SK-N-SH treated with all-trans-retinoic acid at 6 μM for 48 hours (cell line): ENCODE measurements at regions not wholly inside any gene's neighbourhood (a gene's known extent, or its start where the extent isn't known, plus 50 kb on each side); places are given as distances from the start of the nearest gene placed in this dataset.

Experiments used
- ATAC-seq: fragments of 200-7000 bp; cut with Tn5 transposase; 3 replicates; pipeline ENCODE4 v1.9.1; 2020; ENCODE audit warnings: mild to moderate bottlenecking, moderate library complexity
- ARNTL ChIP-seq: fragments of 450-650 bp; formaldehyde crosslinking; IDR thresholded peaks from 2 replicates; pipeline ENCODE4 v1.5.0; 2020; ENCODE audit warnings: low read depth, mild to moderate bottlenecking, moderate library complexity, borderline replicate concordance
- BACH2 ChIP-seq: fragments of 250-450 bp; sonication (Bioruptor Pico); IDR thresholded peaks from 2 replicates; pipeline ENCODE4 v1.9.0; 2021; ENCODE audit warnings: mild to moderate bottlenecking, borderline replicate concordance
- CSDC2 ChIP-seq: fragments of 250-450 bp; sonication (Bioruptor Pico); IDR thresholded peaks from 2 replicates; pipeline ENCODE4 v1.5.0; 2020; ENCODE audit warnings: mild to moderate bottlenecking, moderate library complexity
- ISL1 ChIP-seq: fragments of 250-450 bp; sonication (Bioruptor Pico); IDR thresholded peaks from 2 replicates; pipeline ENCODE4 v2.1.2; 2022; ENCODE audit warnings: mild to moderate bottlenecking, moderate library complexity
- PATZ1 ChIP-seq: fragments of 250-450 bp; sonication (Bioruptor Pico); IDR thresholded peaks from 2 replicates; pipeline ENCODE4 v1.8.0; 2020; ENCODE audit warnings: mild to moderate bottlenecking, moderate library complexity, borderline replicate concordance
- PPARA ChIP-seq: fragments of 250-450 bp; sonication (Bioruptor Pico); IDR thresholded peaks from 2 replicates; pipeline ENCODE4 v1.5.0; 2020; ENCODE audit warnings: mild to moderate bottlenecking, borderline replicate concordance
- RARB ChIP-seq: fragments of 250-450 bp; sonication (Bioruptor Pico); IDR thresholded peaks from 2 replicates; pipeline ENCODE4 v1.8.0; 2021; ENCODE audit warnings: mild to moderate bottlenecking, moderate library complexity
- SNAI2 ChIP-seq: fragments of 250-450 bp; sonication (Bioruptor Pico); IDR thresholded peaks from 2 replicates; pipeline ENCODE4 v1.5.0; 2020; ENCODE audit warnings: mild to moderate bottlenecking, moderate library complexity
- TSHZ2 ChIP-seq: fragments of 250-450 bp; sonication (Bioruptor Pico); IDR thresholded peaks from 2 replicates; pipeline ENCODE4 v1.5.0; 2020; ENCODE audit warnings: mild to moderate bottlenecking, moderate library complexity
- ZFP30 ChIP-seq: fragments of 450-650 bp; formaldehyde crosslinking; IDR thresholded peaks from 2 replicates; pipeline ENCODE4 v1.5.0; 2022; ENCODE audit warnings: mild to moderate bottlenecking, moderate library complexity
- ZNF70 ChIP-seq: fragments of 450-650 bp; formaldehyde crosslinking; IDR thresholded peaks from 2 replicates; pipeline ENCODE4 v1.5.0; 2020; ENCODE audit warnings: mild to moderate bottlenecking, moderate library complexity
- ZNF8 ChIP-seq: fragments of 450-650 bp; formaldehyde crosslinking; IDR thresholded peaks from 2 replicates; pipeline ENCODE4 v1.5.0; 2020; ENCODE audit warnings: mild to moderate bottlenecking, moderate library complexity
- TF ChIP-seq, protein P1 (sequence below): fragments of 250-450 bp; sonication (Bioruptor Pico); IDR thresholded peaks from 2 replicates; pipeline ENCODE4 v1.5.1; 2020; ENCODE audit warnings: low read depth, mild to moderate bottlenecking, moderate library complexity
- TF ChIP-seq, protein P2 (sequence below): fragments of 250-450 bp; sonication (Bioruptor Pico); IDR thresholded peaks from 2 replicates; pipeline ENCODE4 v1.8.0; 2021; ENCODE audit warnings: low read depth, mild to moderate bottlenecking, moderate library complexity, borderline replicate concordance

DNA sequence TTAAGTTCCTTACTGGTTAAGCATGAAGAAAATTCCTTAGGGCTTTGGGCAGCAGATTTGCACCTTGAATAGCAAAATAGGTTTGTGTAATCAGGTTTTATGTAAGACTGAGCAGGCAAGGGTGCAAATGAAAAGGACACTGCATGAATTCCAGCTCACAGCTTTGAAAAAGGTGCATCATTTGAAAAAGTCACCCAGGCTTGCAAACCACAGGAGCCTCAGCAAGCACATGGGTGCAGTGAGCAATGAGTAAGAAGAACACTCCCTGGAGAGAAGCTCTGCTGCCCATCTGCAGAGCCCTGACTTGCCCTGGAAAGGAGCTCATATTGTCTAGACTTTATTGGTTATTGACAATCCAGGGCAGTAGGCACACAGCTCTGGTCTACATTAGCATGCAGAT lies 165.6 kb upstream of the KCNJ16 start:
- ATAC-seq: no peak
- TF ChIP-seq TSHZ2 (CRISPR knock-in tag) (no peak), PATZ1 (CRISPR knock-in tag) (no peak), ZNF70 (CRISPR knock-in tag) (no peak), RARB (CRISPR knock-in tag) (no peak), ZFP30 (CRISPR knock-in tag) (no peak)
- TF ChIP-seq, all 23 proteins: peak for 0

DNA sequence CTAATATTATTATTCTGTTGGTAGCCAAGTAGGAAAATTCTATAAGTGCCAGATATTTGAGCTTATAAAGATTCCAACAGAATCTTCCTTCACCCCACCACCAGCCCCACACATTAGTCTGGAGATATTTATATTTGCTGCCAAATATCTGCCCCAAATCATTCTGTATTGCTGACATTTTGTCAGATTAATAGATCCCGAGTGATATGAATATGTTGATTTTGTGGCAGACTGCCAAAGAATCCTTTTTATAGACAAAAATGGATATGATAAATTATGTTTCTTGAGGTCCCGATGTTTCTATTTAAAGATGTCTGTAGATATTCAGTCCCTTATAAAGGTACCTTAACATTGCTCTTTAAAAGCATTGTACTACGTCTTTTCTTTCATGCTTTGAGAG lies 162.2 kb upstream of the KCNJ16 start:
- ATAC-seq: no peak
- TF ChIP-seq TSHZ2 (CRISPR knock-in tag): no peak
- TF ChIP-seq ISL1 (CRISPR knock-in tag): peak; percentile 43
- no peak for TF ChIP-seq SNAI2

- no peak for TF ChIP-seq PPARA (CRISPR knock-in tag)
- TF ChIP-seq BACH2: no peak
- TF ChIP-seq RARB (CRISPR knock-in tag): no peak
- TF ChIP-seq, protein P1, sequence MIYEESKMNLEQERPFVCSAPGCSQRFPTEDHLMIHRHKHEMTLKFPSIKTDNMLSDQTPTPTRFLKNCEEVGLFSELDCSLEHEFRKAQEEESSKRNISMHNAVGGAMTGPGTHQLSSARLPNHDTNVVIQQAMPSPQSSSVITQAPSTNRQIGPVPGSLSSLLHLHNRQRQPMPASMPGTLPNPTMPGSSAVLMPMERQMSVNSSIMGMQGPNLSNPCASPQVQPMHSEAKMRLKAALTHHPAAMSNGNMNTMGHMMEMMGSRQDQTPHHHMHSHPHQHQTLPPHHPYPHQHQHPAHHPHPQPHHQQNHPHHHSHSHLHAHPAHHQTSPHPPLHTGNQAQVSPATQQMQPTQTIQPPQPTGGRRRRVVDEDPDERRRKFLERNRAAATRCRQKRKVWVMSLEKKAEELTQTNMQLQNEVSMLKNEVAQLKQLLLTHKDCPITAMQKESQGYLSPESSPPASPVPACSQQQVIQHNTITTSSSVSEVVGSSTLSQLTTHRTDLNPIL (CRISPR knock-in tag): no peak
- no peak for TF ChIP-seq ZNF8 (CRISPR knock-in tag)
- TF ChIP-seq TSHZ2 (CRISPR knock-in tag): no peak
- no peak for TF ChIP-seq ZFP30 (CRISPR knock-in tag)
- no peak for TF ChIP-seq ARNTL
- TF ChIP-seq, protein P2, sequence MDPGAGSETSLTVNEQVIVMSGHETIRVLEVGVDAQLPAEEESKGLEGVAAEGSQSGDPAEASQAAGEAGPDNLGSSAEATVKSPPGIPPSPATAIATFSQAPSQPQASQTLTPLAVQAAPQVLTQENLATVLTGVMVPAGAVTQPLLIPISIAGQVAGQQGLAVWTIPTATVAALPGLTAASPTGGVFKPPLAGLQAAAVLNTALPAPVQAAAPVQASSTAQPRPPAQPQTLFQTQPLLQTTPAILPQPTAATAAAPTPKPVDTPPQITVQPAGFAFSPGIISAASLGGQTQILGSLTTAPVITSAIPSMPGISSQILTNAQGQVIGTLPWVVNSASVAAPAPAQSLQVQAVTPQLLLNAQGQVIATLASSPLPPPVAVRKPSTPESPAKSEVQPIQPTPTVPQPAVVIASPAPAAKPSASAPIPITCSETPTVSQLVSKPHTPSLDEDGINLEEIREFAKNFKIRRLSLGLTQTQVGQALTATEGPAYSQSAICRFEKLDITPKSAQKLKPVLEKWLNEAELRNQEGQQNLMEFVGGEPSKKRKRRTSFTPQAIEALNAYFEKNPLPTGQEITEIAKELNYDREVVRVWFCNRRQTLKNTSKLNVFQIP (CRISPR knock-in tag): no peak
- no peak for TF ChIP-seq CSDC2 (CRISPR knock-in tag)
- peak; percentile 31; the same call in 2 of the 3 replicates for ATAC-seq
Measured at GRCh38 chr17:69913216-69913615, 161.8 kb upstream of the KCNJ16 start.
